ENCODE measurements at regions not wholly inside any gene's neighbourhood (a gene's known extent, or its start where the extent isn't known, plus 50 kb on each side); places are given as distances from the start of the nearest gene placed in this dataset.

DNA sequence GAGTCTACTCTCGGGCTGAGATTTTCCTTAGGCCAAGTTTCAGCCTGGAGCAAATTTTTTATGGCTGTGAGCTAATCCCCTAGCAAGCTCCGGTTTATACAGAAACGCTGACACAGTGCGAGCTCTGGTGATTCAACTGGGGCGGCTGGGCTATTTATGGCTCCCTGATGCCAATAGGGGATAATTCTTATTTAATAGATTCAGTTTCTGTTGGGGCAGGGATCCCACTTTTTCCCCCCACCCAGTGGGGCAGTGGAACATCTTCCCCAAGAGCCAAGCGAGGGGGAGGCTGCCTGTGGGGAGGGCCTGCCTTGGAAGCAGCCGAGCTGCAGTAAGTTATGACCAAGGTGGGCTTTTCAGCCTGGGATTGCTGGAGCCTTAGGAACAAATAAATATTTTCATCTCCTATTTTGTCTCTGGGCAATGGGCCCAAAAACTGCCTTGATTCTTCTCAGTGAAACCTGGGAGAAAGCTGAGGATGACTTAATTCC lies 129.1 kb downstream of the MACROH2A1 start:
- no peak for TF ChIP-seq POLR2A (IDR thresholded peaks at IDR 0.05)
- TF ChIP-seq, protein P1, sequence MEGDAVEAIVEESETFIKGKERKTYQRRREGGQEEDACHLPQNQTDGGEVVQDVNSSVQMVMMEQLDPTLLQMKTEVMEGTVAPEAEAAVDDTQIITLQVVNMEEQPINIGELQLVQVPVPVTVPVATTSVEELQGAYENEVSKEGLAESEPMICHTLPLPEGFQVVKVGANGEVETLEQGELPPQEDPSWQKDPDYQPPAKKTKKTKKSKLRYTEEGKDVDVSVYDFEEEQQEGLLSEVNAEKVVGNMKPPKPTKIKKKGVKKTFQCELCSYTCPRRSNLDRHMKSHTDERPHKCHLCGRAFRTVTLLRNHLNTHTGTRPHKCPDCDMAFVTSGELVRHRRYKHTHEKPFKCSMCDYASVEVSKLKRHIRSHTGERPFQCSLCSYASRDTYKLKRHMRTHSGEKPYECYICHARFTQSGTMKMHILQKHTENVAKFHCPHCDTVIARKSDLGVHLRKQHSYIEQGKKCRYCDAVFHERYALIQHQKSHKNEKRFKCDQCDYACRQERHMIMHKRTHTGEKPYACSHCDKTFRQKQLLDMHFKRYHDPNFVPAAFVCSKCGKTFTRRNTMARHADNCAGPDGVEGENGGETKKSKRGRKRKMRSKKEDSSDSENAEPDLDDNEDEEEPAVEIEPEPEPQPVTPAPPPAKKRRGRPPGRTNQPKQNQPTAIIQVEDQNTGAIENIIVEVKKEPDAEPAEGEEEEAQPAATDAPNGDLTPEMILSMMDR (IDR thresholded peaks at IDR 0.05): no peak
